ENCODE measurements at regions not wholly inside any gene's neighbourhood (a gene's known extent, or its start where the extent isn't known, plus 50 kb on each side); places are given as distances from the start of the nearest gene placed in this dataset.

DNA sequence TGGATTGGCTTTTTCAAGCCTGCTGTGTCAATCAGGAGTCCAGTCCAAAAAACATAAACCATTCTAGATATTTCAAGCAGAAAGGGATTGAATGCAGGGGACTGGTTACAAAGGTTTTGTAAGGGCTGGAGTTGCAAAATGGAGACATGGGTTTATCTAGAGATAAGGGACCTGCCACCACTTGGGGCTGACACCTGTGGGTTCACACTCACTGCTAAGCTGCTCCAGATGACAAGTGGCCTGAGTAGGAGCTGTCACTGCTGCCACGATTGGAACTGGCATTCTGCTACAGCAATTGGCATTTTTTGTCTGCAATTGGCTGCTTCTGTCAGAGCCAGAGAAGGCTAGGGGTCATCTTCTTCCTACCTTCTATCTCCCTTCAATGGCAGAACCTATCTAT lies 66.3 kb upstream of the ZFR start:
- CTCF ChIA-PET, result no interaction called here
- Mint-ChIP-seq H3K27me3 (no peaks in the 10 kb centered on the region), H3K9me3 (no peaks in the 10 kb centered on the region)

GRCh38 chr5:32508806-32509805 lies 64.6 kb upstream of the ZFR start:
- no peak for DNase-seq
- H3K9me3 Mint-ChIP-seq, result no peaks in the 10 kb centered on the region
- H3K36me3 Mint-ChIP-seq (ENCODE audit: low read depth), result no peaks in the 10 kb centered on the region
- peaks cover 8% of the 10 kb centered on the region for H3K4me1 Mint-ChIP-seq
- H3K27ac Mint-ChIP-seq, result no peak overlapping the region
- POLR2A ChIA-PET, result no interaction called here
- no peak overlapping the region for H3K4me3 Mint-ChIP-seq
- H3K27me3 Mint-ChIP-seq, result peaks cover 13% of the 10 kb centered on the region
- CTCF ChIA-PET, result interaction anchor here (0.5 to 1.3 kb wide), 4 partner anchors 10 to 260 kb away, joined by 3 to 5 read pairs (median 4); no protein-coding TSS in a partner anchor

More for the DNA sequence above, 66.3 kb upstream of the ZFR start:
- POLR2A ChIA-PET, result no interaction called here
- Mint-ChIP-seq H3K4me3 (no peak overlapping the region), H3K4me1 (no peaks in the 10 kb centered on the region), H3K36me3 (ENCODE audit: low read depth) (no peaks in the 10 kb centered on the region), H3K27ac (no peak overlapping the region)
- no peak for DNase-seq

DNA sequence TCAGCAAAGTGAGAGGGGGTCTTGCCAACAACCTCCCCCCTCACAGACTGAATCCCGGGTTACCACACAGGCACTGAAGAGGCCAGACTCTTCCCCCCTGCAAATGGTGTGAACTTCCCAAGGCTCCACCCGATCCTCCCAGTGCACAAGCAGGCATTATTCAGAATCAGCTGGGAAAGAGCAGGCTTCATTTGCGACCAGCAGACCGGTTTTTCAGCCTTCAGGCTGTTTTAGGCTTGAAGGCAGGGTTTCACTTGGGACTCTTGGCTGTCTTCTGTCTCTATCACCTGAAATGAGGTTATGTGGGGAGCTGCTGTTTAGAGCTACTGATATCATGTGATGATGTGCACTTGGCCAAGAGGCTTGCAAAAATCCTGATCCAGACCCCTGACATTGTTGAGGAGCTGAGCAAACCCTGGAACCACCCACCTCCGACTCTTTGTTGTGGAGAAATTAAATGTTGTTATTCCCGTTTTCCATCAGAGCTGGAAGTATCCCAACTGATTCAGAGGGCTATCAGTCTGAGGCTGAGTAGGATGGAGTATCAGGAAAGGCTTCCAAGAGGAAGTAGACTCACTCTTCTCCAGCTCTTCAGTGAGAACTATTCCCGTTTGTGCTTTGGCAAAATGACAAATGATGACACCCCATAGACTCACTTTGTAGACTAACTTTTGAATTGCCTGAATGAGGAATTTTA lies 63.3 kb upstream of the ZFR start:
- Mint-ChIP-seq H3K4me1 (peaks cover 8% of the 10 kb centered on the region), H3K27ac (no peak overlapping the region), H3K9me3 (no peaks in the 10 kb centered on the region), H3K36me3 (ENCODE audit: low read depth) (no peaks in the 10 kb centered on the region), H3K4me3 (no peak overlapping the region), H3K27me3 (peaks cover 13% of the 10 kb centered on the region)
- ChIA-PET POLR2A (no interaction called here), CTCF (interaction anchor here (1.0 to 1.3 kb wide), 2 partner anchors 9 to 259 kb away, joined by 3 to 4 read pairs; no protein-coding TSS in a partner anchor)
- no peak for DNase-seq

DNA sequence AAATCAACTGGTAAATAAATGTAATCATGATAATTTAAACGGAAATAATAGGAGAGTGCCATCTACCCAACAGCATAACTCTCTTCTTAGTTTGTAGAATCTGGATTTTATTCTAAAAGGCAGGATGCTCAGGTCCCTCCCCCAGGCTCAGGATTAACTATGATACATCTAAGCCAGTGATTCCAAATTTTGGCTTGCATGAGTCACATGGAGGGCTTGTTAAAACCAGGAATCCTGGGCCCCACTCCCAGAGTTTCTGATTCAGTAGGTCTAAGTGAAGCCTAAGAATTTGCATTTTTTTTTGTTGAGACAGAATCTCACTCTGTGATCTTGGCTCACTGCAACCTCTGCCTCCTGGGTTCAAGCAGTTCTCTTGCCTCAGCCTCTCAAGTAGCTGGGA lies 62.3 kb upstream of the ZFR start:
- POLR2A ChIA-PET, result interaction anchor here (0.6 kb wide), 1 partner anchor 915 kb away, joined by 3 read pairs; no protein-coding TSS in a partner anchor

DNA sequence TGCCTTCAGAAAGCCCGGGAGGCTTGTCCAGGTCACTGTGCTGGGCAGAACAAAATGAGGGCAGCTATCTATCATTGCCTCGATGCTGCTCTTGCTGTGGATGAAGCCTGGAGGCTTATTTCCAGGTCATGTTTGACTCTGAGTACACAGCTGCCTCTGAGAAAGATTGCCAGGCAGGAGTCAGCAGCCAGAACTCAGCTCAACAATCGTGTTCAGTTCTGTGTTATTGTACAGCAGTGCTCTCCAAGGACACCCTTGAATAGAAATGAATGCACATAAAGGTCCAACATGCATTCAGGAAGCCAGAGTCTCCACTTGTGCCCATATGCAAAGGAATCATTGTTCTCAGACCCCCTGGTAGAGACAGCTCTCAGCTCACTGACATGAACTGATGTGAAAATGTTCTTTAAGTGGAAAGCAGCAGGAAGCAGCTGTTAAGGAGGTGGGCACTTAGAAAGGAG lies 61.7 kb upstream of the ZFR start:
- ChIA-PET POLR2A (interaction anchor here (0.6 kb wide), 1 partner anchor 915 kb away, joined by 3 read pairs; no protein-coding TSS in a partner anchor), CTCF (no interaction called here)
- DNase-seq, result no peak
- Mint-ChIP-seq H3K4me3 (no peak overlapping the region), H3K4me1 (peaks cover 8% of the 10 kb centered on the region), H3K9me3 (no peaks in the 10 kb centered on the region), H3K36me3 (ENCODE audit: low read depth) (no peaks in the 10 kb centered on the region), H3K27ac (no peak overlapping the region), H3K27me3 (peaks cover 13% of the 10 kb centered on the region)

More for the DNA sequence above, 62.3 kb upstream of the ZFR start:
- Mint-ChIP-seq H3K4me1 (peaks cover 8% of the 10 kb centered on the region), H3K36me3 (ENCODE audit: low read depth) (no peaks in the 10 kb centered on the region), H3K27ac (no peak overlapping the region), H3K4me3 (no peak overlapping the region), H3K9me3 (no peaks in the 10 kb centered on the region), H3K27me3 (peaks cover 13% of the 10 kb centered on the region)
- CTCF ChIA-PET, result no interaction called here
- DNase-seq, result no peak

DNA sequence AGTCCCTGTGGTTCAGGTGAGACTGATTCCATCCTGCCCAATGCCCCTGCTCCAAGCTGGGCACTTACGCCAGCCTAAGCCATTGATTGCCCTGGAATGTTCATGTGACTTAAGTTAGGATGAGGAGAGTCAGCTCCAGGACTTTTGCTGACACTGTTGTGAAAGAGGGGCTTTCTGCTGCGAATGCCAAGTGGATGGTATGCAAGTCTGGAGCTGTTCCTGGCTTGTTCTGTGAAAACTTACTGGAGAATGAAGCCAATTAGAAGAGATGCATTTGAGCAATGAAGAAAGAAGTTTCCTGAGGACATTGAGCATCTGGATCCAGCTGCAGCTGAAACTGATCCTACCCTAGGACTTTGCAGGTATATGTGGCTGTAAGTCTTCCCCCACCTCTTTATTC lies 61.2 kb upstream of the ZFR start:
- DNase-seq, result no peak
- Mint-ChIP-seq H3K27ac (no peak overlapping the region), H3K36me3 (ENCODE audit: low read depth) (no peaks in the 10 kb centered on the region), H3K9me3 (no peaks in the 10 kb centered on the region), H3K4me3 (no peak overlapping the region), H3K4me1 (peaks cover 8% of the 10 kb centered on the region), H3K27me3 (peaks cover 13% of the 10 kb centered on the region)
- ChIA-PET CTCF (interaction anchor here (0.7 kb wide), 1 partner anchor 106 kb away, joined by 3 read pairs; no protein-coding TSS in a partner anchor), POLR2A (no interaction called here)

- peaks cover 8% of the 10 kb centered on the region for H3K4me1 Mint-ChIP-seq
- DNase-seq, result no peak
- ChIA-PET CTCF (interaction anchor here (0.7 to 1.2 kb wide), 3 partner anchors 14 to 107 kb away, joined by 3 to 5 read pairs (median 3); no protein-coding TSS in a partner anchor), POLR2A (interaction anchor here (0.9 kb wide), 1 partner anchor 85 kb away, joined by 11 read pairs; no protein-coding TSS in a partner anchor)
- no peak overlapping the region for H3K4me3 Mint-ChIP-seq
- peaks cover 13% of the 10 kb centered on the region for H3K27me3 Mint-ChIP-seq
- H3K27ac Mint-ChIP-seq, result no peak overlapping the region
- no peaks in the 10 kb centered on the region for H3K9me3 Mint-ChIP-seq
- no peaks in the 10 kb centered on the region for H3K36me3 Mint-ChIP-seq (ENCODE audit: low read depth)
Observed at GRCh38 chr5:32504989-32505596, 60.6 kb upstream of the ZFR start.

DNA sequence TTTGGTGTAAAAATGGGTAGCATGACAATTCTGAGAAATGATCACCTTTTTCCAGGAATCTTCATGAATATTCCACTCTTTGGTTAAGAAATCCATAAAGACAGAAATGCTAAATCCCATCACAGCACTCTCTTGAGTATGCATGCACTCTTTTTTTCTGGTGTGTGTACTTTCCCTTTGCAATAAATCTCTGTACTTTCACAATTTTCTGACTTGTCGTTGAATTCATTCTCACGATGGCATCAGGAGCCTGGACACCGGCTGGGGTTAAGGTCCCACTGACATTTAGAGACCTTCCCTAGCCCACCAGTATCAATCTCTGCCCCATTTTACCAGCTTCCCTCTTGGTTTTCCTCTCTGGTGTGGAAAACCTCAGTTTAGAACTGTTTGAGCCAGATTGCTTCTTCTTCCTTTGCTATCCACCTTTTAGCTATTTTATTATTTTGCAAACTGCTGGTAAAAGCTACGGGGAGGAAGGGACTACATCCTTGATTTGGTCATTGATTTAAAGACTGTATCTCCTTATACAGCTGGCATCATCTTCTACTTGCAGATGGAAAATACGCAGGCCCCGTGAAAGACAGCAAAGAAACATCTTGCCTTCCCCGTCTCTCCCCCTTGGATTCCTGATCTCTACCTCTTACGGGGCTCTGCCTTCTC lies 59.9 kb upstream of the ZFR start:
- Mint-ChIP-seq H3K36me3 (ENCODE audit: low read depth) (no peaks in the 10 kb centered on the region), H3K27me3 (peaks cover 13% of the 10 kb centered on the region), H3K4me1 (peaks cover 8% of the 10 kb centered on the region), H3K4me3 (no peak overlapping the region), H3K27ac (no peak overlapping the region), H3K9me3 (no peaks in the 10 kb centered on the region)
- CTCF ChIA-PET, result interaction anchor here (0.8 to 1.2 kb wide), 2 partner anchors 13 to 17 kb away, joined by 3 to 5 read pairs; no protein-coding TSS in a partner anchor
- POLR2A ChIA-PET, result interaction anchor here (0.9 kb wide), 1 partner anchor 86 kb away, joined by 11 read pairs; no protein-coding TSS in a partner anchor
- DNase-seq, result no peak

DNA sequence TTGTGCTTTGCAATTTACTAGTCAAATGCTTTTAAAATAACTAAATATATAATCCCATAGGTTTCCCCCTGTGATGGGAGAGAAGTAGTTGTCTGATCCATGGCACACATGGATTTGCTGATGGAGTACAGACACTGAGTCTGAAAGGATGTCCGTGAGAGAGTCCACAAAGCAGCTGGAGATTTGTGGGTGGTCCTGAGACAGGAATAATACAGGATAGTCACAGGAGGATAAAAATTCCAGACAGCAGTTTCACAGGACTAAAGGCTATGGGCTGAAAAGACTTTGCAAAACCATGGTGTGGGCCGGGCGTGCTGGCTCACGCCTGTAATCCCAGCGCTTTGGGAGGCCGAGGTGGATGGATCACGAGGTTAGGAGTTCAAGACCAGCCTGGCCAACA lies 58.7 kb upstream of the ZFR start:
- CTCF ChIA-PET, result no interaction called here
- H3K4me1 Mint-ChIP-seq, result peaks cover 13% of the 10 kb centered on the region
- H3K27ac Mint-ChIP-seq, result no peak overlapping the region
- no peaks in the 10 kb centered on the region for H3K9me3 Mint-ChIP-seq
- H3K27me3 Mint-ChIP-seq, result peaks cover 13% of the 10 kb centered on the region
- H3K4me3 Mint-ChIP-seq, result no peak overlapping the region
- no peaks in the 10 kb centered on the region for H3K36me3 Mint-ChIP-seq (ENCODE audit: low read depth)
- DNase-seq, result no peak
- POLR2A ChIA-PET, result no interaction called here

DNA sequence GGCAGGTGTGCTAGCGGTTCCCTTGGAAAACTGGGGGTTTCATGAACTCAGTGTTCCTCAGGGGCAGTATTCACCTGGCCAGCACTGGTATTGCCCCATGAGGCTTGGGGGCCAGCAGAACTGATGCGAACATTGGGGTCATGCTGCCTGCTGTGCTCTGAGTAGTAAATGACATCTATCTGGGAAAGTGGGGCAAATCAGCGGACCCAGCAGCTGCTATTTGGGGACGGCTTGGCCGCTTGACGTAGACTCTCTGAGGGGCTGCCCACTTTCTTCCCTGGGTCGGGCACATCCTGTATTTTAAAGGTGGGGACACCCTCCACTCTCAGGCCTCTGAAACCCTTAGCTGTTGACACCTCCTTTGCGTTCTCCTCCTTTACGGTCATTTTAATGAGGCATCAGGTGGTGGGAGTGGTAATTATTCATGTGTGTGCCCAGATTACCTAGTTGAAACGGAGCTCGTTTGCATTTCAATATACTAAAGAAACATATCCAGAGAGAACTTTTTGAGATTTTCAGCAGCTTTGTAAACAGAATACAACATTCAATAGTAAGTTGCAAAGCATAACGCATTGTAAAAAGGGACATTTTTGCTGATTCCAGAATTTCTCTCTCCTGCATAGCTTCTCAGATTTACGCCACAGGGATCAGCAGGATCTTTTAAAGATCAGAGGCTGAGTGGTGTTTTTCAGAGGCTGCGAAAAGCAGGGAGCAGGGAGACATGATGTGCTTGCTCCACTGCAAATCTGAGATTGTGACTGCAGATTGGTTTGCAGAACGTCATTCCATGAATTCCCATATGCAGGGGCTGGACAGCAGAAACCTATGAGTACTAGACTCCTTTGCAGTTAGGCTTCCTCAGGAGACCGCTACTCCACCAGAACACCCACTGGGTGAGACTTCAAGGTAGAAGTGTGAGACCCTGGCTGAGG lies 56.8 kb upstream of the ZFR start:
- H3K4me1 Mint-ChIP-seq, result peaks cover 13% of the 10 kb centered on the region
- no peak overlapping the region for H3K4me3 Mint-ChIP-seq
- DNase-seq, result no peak
- no peaks in the 10 kb centered on the region for H3K36me3 Mint-ChIP-seq (ENCODE audit: low read depth)
- no peak overlapping the region for H3K27ac Mint-ChIP-seq
- ChIA-PET CTCF (interaction anchor here (0.6 to 2.8 kb wide), 3 partner anchors 12 to 103 kb away, joined by 3 to 13 read pairs (median 5); no protein-coding TSS in a partner anchor), POLR2A (interaction anchor here (0.6 kb wide), 1 partner anchor 38 kb away, joined by 3 read pairs; no protein-coding TSS in a partner anchor)
- H3K9me3 Mint-ChIP-seq, result no peaks in the 10 kb centered on the region
- H3K27me3 Mint-ChIP-seq, result peaks cover 13% of the 10 kb centered on the region

- H3K27me3 Mint-ChIP-seq, result peaks cover 9% of the 10 kb centered on the region
- H3K27ac Mint-ChIP-seq, result no peak overlapping the region
- no peaks in the 10 kb centered on the region for H3K9me3 Mint-ChIP-seq
- H3K4me3 Mint-ChIP-seq, result no peak overlapping the region
- DNase-seq, result no peak
- ChIA-PET POLR2A (interaction anchor here (0.7 kb wide), 1 partner anchor 12 kb away, joined by 3 read pairs; no protein-coding TSS in a partner anchor), CTCF (interaction anchor here (0.6 to 2.8 kb wide), 4 partner anchors 11 to 172 kb away, joined by 3 to 13 read pairs (median 4); no protein-coding TSS in a partner anchor)
- H3K36me3 Mint-ChIP-seq (ENCODE audit: low read depth), result no peaks in the 10 kb centered on the region
- H3K4me1 Mint-ChIP-seq, result peaks cover 12% of the 10 kb centered on the region
Observed at GRCh38 chr5:32500181-32500580, 55.6 kb upstream of the ZFR start.
